BJ (cell line): ENCODE measurements at regions not wholly inside any gene's neighbourhood (a gene's known extent, or its start where the extent isn't known, plus 50 kb on each side); places are given as distances from the start of the nearest gene placed in this dataset.

Experiments
- CTCF ChIA-PET: fragments of 350-600 bp; formaldehyde crosslinking; extraction: SDS; loops from one replicate; lab custom pipeline; 2021; ENCODE audit warnings: antibody characterized with exemption, inconsistent platforms; lab: Yijun Ruan, JAX
- POLR2A ChIA-PET: fragments of 300-600 bp; sonication (Branson Sonifier 250); formaldehyde crosslinking; extraction: SDS; loops from one replicate; lab custom pipeline; 2021; ENCODE audit warnings: antibody characterized with exemption; lab: Charles Lee
- DNase-seq: peaks from one replicate; pipeline ENCODE4 v3.0.0-alpha.2; 2011; ENCODE audit warnings: low read depth
- H3K27me3 ChIP-seq: 2 replicates; pipeline ENCODE4 v1.6.0; 2011; ENCODE audit warnings: low read length; ENCODE audit not compliant: control insufficient read depth, insufficient read depth
- H3K36me3 ChIP-seq: 2 replicates; pipeline ENCODE4 v1.5.1; 2011; ENCODE audit warnings: low read length; ENCODE audit not compliant: control insufficient read depth, insufficient read depth
- H3K4me3 ChIP-seq: 2 replicates; pipeline ENCODE4 v1.5.1; 2011; ENCODE audit warnings: low read depth, mild to moderate bottlenecking, control low read depth, low read length
- CTCF ChIP-seq: IDR thresholded peaks from 2 replicates; pipeline ENCODE4 v1.5.1; 2011; ENCODE audit warnings: low read depth, mild to moderate bottlenecking, control low read depth, inconsistent platforms, low read length, moderate library complexity; ENCODE audit not compliant: insufficient read depth

GRCh38 chr3:59675495-59675894, 625.7 kb upstream of the CFAP20DC start:
- POLR2A ChIA-PET: no interaction called here
- no peak for TF ChIP-seq CTCF
- CTCF ChIA-PET: no interaction called here

DNA sequence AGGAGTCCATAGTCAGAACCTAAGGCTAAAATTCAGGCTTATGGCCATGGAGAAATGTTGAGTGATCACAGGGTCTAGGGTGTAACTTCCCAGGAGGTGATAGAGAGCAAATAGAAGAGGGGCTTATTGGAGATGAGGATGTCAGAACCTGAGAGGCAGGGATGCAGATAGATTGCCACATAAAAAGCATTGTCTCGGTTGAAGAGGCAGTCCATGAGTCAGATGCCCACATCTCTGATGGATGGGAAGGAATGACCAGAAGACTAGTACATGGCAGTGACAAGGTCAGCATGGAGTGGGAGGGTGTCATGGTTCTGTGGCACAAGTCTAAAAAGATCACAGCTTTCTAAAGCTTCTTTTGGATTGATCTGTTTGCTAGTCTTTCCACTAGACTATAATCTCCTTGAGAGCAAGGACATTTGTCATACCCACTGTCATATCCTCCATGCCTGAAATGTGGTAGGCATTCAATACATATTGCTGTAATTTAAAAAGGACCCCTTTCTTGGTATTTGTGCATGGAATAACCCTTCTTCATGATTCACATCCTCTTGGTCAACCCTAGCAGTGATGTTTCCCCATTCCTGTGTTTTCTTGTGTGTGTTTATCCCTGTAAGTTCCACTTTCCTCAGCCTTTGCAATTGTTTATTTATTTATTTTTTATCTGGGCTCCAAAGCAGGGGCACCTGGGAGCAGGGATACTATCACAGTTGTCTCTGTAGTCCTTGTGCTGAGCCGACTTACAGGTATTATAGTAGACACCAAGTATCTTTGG, 613.4 kb upstream of the CFAP20DC start:
- CTCF ChIA-PET: interaction anchor here (1.6 kb wide), 1 partner anchor 16 kb away, joined by 4 read pairs; no protein-coding TSS in a partner anchor
- POLR2A ChIA-PET: no interaction called here
- H3K36me3 ChIP-seq: no peaks in the 10 kb centered on the region
- no peaks in the 10 kb centered on the region; the same call in 1 of the 2 replicates for H3K27me3 ChIP-seq
- DNase-seq: no peak
- H3K4me3 ChIP-seq: no peak overlapping the region
- no peak for TF ChIP-seq CTCF

More at GRCh38 chr3:59675495-59675894, 625.7 kb upstream of the CFAP20DC start:
- no peaks in the 10 kb centered on the region for H3K36me3 ChIP-seq
- DNase-seq: no peak
- no peaks in the 10 kb centered on the region for H3K27me3 ChIP-seq
- no peak overlapping the region for H3K4me3 ChIP-seq

- Histone ChIP-seq H3K36me3 (no peaks in the 10 kb centered on the region), H3K4me3 (no peak overlapping the region), H3K27me3 (no peaks in the 10 kb centered on the region; the same call in 1 of the 2 replicates)
- ChIA-PET POLR2A (no interaction called here), CTCF (no interaction called here)
- no peak for TF ChIP-seq CTCF
- no peak for DNase-seq
These were observed 611.2 kb upstream of the CFAP20DC start for GRCh38 chr3:59660852-59661625.

DNA sequence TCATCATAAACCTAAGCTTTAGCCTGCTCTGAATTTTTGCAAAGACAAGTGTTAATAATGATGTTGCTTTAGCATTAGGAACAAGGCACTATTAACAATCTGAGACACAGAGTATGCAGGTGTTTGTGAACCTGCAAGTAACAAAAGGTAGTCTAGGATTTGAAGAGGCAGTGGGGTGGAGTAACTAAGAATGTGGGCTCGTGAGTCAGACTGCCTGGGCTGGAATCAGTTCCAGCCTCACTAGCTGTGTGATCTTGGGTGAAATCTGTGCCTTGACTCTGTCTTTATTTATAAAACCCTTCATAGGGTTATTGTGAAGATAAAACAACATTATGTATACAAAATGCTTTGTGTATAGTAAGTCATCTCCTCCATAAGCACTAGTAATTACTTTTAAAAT, 610.6 kb upstream of the CFAP20DC start:
- Histone ChIP-seq H3K4me3 (no peak overlapping the region), H3K27me3 (no peaks in the 10 kb centered on the region; the same call in 1 of the 2 replicates), H3K36me3 (no peaks in the 10 kb centered on the region)
- no peak for TF ChIP-seq CTCF
- POLR2A ChIA-PET: no interaction called here
- no peak for DNase-seq
- CTCF ChIA-PET: interaction anchor here (0.6 to 1.3 kb wide), 3 partner anchors 12 to 207 kb away, joined by 3 read pairs; no protein-coding TSS in a partner anchor

DNA sequence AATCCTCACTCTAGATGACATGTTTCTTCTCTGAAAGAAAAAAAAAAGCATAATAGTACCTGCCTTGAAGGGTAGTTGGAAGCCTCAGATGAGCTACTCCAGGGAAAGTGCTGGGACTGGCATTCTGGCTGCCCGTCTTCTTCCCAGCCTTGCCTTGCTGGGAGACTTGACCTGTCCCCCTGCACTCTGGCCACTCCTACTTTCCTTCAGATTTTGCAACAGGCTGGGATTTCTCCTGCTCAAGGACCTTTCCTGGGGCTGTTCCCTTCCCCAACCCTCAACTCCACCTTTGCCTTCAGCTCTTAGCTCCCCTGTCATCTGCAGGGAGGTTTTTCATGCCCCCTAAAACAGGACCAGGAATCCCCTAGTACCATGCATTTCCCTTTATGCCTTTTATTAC, 609.9 kb upstream of the CFAP20DC start:
- CTCF ChIA-PET: interaction anchor here (0.6 to 1.3 kb wide), 3 partner anchors 12 to 208 kb away, joined by 3 read pairs; no protein-coding TSS in a partner anchor
- no peaks in the 10 kb centered on the region for H3K27me3 ChIP-seq
- H3K4me3 ChIP-seq: no peak overlapping the region
- DNase-seq: no peak
- POLR2A ChIA-PET: no interaction called here
- TF ChIP-seq CTCF: no peak
- no peaks in the 10 kb centered on the region for H3K36me3 ChIP-seq
